Naive B cell (primary cell): ENCODE measurements at regions not wholly inside any gene's neighbourhood (a gene's known extent, or its start where the extent isn't known, plus 50 kb on each side); places are given as distances from the start of the nearest gene placed in this dataset.

ENCODE experiments used
- ATAC-seq, 2 donors: fragments of 150-1000 bp; cut with Tn5 transposase; 2 replicates each; pipeline ENCODE4 v1.10.0; 2021; ENCODE audit warnings: low read depth in 2 of 2, mild to moderate bottlenecking in 2 of 2, moderate library complexity in 2 of 2
- DNase-seq: peaks from one replicate; pipeline ENCODE4 v3.0.0; 2022
- H3K27ac Mint-ChIP-seq, 6 donors: one replicate each; pipeline ENCODE4 v1.8.0; 2020 to 2022; ENCODE audit warnings: mild to moderate bottlenecking in 6 of 6, mixed read lengths in 6 of 6, moderate library complexity in 5 of 6, inconsistent platforms in 2 of 6
- H3K27me3 Mint-ChIP-seq, 3 donors: one replicate each; pipeline ENCODE4 v1.8.0; 2021 to 2022; ENCODE audit warnings: mixed read lengths in 3 of 3, mild to moderate bottlenecking in 1 of 3
- H3K36me3 Mint-ChIP-seq, 2 donors: one replicate each; pipeline ENCODE4 v1.8.0; 2020 to 2022; ENCODE audit warnings: mixed read lengths in 2 of 2, inconsistent platforms in 1 of 2, mild to moderate bottlenecking in 1 of 2
- H3K4me1 Mint-ChIP-seq, 3 donors: one replicate each; pipeline ENCODE4 v1.8.0; 2020 to 2022; ENCODE audit warnings: mixed read lengths in 3 of 3, inconsistent platforms in 1 of 3, mild to moderate bottlenecking in 1 of 3, moderate library complexity in 1 of 3
- H3K4me3 Mint-ChIP-seq, 8 donors: one replicate each; pipeline ENCODE4 v1.8.0; 2020 to 2022; ENCODE audit warnings: mild to moderate bottlenecking in 8 of 8, mixed read lengths in 8 of 8, moderate library complexity in 8 of 8, inconsistent platforms in 2 of 8
- H3K9me3 Mint-ChIP-seq, 7 donors: one replicate each; pipeline ENCODE4 v1.8.0; 2020 to 2022; ENCODE audit warnings: mixed read lengths in 7 of 7, mild to moderate bottlenecking in 5 of 7, inconsistent platforms in 2 of 7, moderate library complexity in 1 of 7

DNA sequence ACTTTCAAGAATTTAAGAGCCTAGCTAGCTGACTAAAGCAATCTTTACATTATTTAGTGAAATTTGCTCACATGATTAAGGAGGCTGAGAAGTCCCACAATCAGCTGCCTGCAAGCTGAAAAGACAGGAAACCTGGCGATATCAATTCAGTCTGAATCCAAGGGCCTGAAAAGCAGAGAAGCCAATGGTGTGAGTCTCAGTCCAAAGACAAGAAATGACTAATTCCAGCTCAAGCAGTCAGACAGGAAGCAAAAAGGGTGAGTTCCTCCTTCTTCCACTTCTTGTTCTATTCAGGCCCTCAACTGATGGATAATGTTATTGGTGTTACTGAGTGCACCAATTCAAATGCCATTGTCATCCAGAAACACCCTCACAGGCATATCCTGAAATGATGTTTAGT is 1231.6 kb upstream of the CELF2 start:
- no peaks in the 10 kb centered on the region for H3K4me1 Mint-ChIP-seq
- no peak overlapping the region for H3K27ac Mint-ChIP-seq
- H3K9me3 Mint-ChIP-seq = peaks cover 2 to 12% (median 4%) of the 10 kb centered on the region in 7 donors
- H3K36me3 Mint-ChIP-seq = no peaks in the 10 kb centered on the region
- no peak overlapping the region for H3K4me3 Mint-ChIP-seq
- no peaks in the 10 kb centered on the region for H3K27me3 Mint-ChIP-seq
- ATAC-seq (no peak), DNase-seq (no peak)

DNA sequence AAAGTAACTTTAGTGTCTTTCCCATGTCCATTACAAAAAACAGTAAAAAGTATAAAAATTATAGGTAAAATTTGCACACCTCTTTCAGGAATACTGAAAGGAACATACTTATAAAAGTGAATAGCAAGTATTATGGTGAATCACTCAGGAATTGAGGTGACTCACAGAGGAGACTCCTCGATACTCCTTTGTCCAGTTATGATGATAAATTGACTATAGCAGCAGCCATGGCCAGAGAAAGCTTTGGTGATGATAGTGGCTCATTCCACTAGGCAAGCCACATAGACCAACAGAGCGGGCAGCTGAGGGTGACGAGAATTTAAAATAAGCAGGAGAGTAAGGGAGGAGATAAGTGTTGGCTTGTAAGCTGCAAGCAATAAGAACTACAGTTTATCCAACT is 1231.1 kb upstream of the CELF2 start:
- peaks cover 2 to 12% (median 4%) of the 10 kb centered on the region in 7 donors for H3K9me3 Mint-ChIP-seq
- DNase-seq (no peak), ATAC-seq (no peak)
- H3K4me1 Mint-ChIP-seq = no peaks in the 10 kb centered on the region
- H3K27me3 Mint-ChIP-seq = no peaks in the 10 kb centered on the region
- H3K36me3 Mint-ChIP-seq = no peaks in the 10 kb centered on the region
- no peak overlapping the region for H3K27ac Mint-ChIP-seq
- H3K4me3 Mint-ChIP-seq = no peak overlapping the region

DNA sequence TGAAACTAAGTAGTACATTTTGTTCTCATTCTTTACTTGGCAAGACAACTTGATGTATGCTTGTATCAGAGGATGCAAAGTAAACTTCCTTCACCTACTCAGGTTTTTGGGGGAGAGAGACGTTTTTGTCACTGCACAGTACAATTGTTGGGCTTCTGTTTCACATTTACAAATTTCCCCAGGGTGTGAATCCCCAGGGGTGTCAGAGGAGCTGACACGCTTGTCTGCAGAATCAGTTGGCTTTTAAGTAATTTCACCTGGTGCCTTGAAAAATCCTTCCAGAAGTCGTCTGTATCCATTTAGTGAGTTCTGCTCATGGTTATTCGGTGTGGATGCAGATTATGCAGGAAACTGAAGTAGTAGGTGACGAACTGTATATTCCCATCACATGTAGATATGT is 1227.7 kb upstream of the CELF2 start:
- H3K4me3 Mint-ChIP-seq = no peak overlapping the region
- DNase-seq (no peak), ATAC-seq (no peak)
- no peak overlapping the region for H3K27ac Mint-ChIP-seq
- H3K27me3 Mint-ChIP-seq = no peaks in the 10 kb centered on the region
- H3K4me1 Mint-ChIP-seq = no peaks in the 10 kb centered on the region
- H3K36me3 Mint-ChIP-seq = no peaks in the 10 kb centered on the region
- no peaks in the 10 kb centered on the region for H3K9me3 Mint-ChIP-seq

DNA sequence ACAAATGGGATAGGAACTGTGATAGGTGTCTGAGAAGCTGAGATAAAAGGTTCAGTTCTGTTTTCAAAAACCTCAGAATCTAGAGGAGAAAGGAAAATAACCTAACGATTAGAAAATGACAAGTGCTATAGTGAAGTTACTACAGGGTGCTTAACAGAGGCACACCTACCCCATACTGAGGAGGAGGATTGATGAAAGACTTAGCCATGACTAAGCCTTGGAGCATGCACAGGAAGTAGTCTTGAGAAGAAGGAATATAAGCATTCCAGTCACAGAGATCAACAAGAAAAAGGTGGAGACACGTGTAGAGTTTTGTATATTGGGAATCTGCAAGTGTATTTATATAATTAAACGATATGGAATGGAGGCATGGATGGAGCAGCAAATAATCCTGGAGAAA is 1225.5 kb upstream of the CELF2 start:
- DNase-seq (no peak), ATAC-seq (no peak)
- Mint-ChIP-seq H3K9me3 (no peaks in the 10 kb centered on the region), H3K27ac (no peak overlapping the region), H3K27me3 (no peaks in the 10 kb centered on the region), H3K36me3 (no peaks in the 10 kb centered on the region), H3K4me1 (no peaks in the 10 kb centered on the region), H3K4me3 (no peak overlapping the region)

- Mint-ChIP-seq H3K4me3 (no peak overlapping the region), H3K9me3 (no peaks in the 10 kb centered on the region), H3K36me3 (no peaks in the 10 kb centered on the region), H3K27me3 (no peaks in the 10 kb centered on the region), H3K4me1 (peaks cover 8 to 16% (median 9%) of the 10 kb centered on the region in 3 donors), H3K27ac (no peak overlapping the region)
- DNase-seq (no peak), ATAC-seq (no peak)
Observed at GRCh38 chr10:9796564-9796963, 1221.1 kb upstream of the CELF2 start.

- H3K36me3 Mint-ChIP-seq = no peaks in the 10 kb centered on the region
- H3K9me3 Mint-ChIP-seq = no peaks in the 10 kb centered on the region
- DNase-seq = no peak
- H3K27ac Mint-ChIP-seq = no peak overlapping the region
- ATAC-seq = peak in 1 of 2 donors; percentile 37
- no peak overlapping the region for H3K4me3 Mint-ChIP-seq
- H3K4me1 Mint-ChIP-seq = peaks cover 8 to 16% (median 9%) of the 10 kb centered on the region in 3 donors
- H3K27me3 Mint-ChIP-seq = peaks cover 0 to 6% (median 0%) of the 10 kb centered on the region in 3 donors
Observed at GRCh38 chr10:9800011-9800410, 1217.7 kb upstream of the CELF2 start.

DNA sequence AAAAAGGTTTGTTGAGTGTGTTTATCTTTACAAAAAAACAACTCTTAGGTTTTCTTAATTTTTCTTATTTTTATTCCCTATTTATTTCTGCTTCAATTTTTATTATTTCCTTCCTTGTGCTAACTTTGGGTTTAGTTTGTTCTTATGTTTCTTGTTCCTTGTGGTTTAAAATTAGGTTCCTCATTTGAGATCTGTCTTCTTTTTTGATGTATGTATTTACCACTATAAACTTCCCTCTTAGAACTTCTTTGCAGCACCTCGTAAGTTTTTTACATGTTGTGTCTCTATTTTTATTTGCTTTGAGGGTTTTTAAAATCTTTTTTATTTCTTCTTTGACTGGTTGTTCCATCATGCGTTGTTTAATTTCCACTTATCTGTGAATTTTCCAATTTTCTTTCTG is 1217.1 kb upstream of the CELF2 start:
- no peak overlapping the region for H3K27ac Mint-ChIP-seq
- H3K27me3 Mint-ChIP-seq = peaks cover 0 to 6% (median 0%) of the 10 kb centered on the region in 3 donors
- DNase-seq (no peak), ATAC-seq (no peak)
- H3K36me3 Mint-ChIP-seq = no peaks in the 10 kb centered on the region
- H3K4me3 Mint-ChIP-seq = peak overlapping the region in 1 of 8 donors; percentile 14
- H3K9me3 Mint-ChIP-seq = no peaks in the 10 kb centered on the region
- peaks cover 8 to 16% (median 9%) of the 10 kb centered on the region in 3 donors for H3K4me1 Mint-ChIP-seq

GRCh38 chr10:9807846-9808245 is 1209.8 kb upstream of the CELF2 start:
- ATAC-seq = no peak
- DNase-seq = no peak
- Mint-ChIP-seq H3K27me3 (peaks cover 0 to 4% (median 0%) of the 10 kb centered on the region in 3 donors), H3K9me3 (peaks cover 0 to 2% (median 0%) of the 10 kb centered on the region in 7 donors), H3K27ac (no peak overlapping the region), H3K4me3 (no peak overlapping the region), H3K4me1 (no peaks in the 10 kb centered on the region), H3K36me3 (no peaks in the 10 kb centered on the region)

GRCh38 chr10:9811601-9812000 is 1206.1 kb upstream of the CELF2 start:
- no peaks in the 10 kb centered on the region for H3K4me1 Mint-ChIP-seq
- no peak overlapping the region for H3K27ac Mint-ChIP-seq

GRCh38 chr10:9814285-9814864 is 1203.3 kb upstream of the CELF2 start:
- H3K4me3 Mint-ChIP-seq = no peak overlapping the region
- peaks cover 0 to 14% (median 0%) of the 10 kb centered on the region in 7 donors for H3K9me3 Mint-ChIP-seq
- H3K4me1 Mint-ChIP-seq = no peaks in the 10 kb centered on the region
- DNase-seq (no peak), ATAC-seq (no peak)
- no peaks in the 10 kb centered on the region for H3K36me3 Mint-ChIP-seq
- no peak overlapping the region for H3K27ac Mint-ChIP-seq
- peaks cover 0 to 13% (median 0%) of the 10 kb centered on the region in 3 donors for H3K27me3 Mint-ChIP-seq

More at GRCh38 chr10:9811601-9812000, 1206.1 kb upstream of the CELF2 start:
- Mint-ChIP-seq H3K27me3 (no peaks in the 10 kb centered on the region), H3K4me3 (no peak overlapping the region), H3K9me3 (peaks cover 0 to 3% (median 0%) of the 10 kb centered on the region in 7 donors), H3K36me3 (no peaks in the 10 kb centered on the region)
- ATAC-seq = no peak
- DNase-seq = no peak

- peaks cover 0 to 19% (median 0%) of the 10 kb centered on the region in 3 donors for H3K27me3 Mint-ChIP-seq
- ATAC-seq (no peak), DNase-seq (no peak)
- no peaks in the 10 kb centered on the region for H3K36me3 Mint-ChIP-seq
- H3K9me3 Mint-ChIP-seq = peaks cover 0 to 14% (median 4%) of the 10 kb centered on the region in 7 donors
- H3K4me1 Mint-ChIP-seq = peaks cover 0 to 2% (median 0%) of the 10 kb centered on the region in 3 donors
- no peak overlapping the region for H3K4me3 Mint-ChIP-seq
- H3K27ac Mint-ChIP-seq = no peak overlapping the region
Observed at GRCh38 chr10:9819756-9820494, 1197.7 kb upstream of the CELF2 start.

GRCh38 chr10:9823268-9823930 is 1194.3 kb upstream of the CELF2 start:
- no peak for ATAC-seq
- Mint-ChIP-seq H3K36me3 (no peaks in the 10 kb centered on the region), H3K4me1 (peaks cover 0 to 2% (median 0%) of the 10 kb centered on the region in 3 donors), H3K27me3 (peaks cover 0 to 6% (median 4%) of the 10 kb centered on the region in 3 donors), H3K9me3 (peaks cover 0 to 8% (median 2%) of the 10 kb centered on the region in 7 donors), H3K27ac (no peak overlapping the region), H3K4me3 (no peak overlapping the region)
- no peak for DNase-seq

DNA sequence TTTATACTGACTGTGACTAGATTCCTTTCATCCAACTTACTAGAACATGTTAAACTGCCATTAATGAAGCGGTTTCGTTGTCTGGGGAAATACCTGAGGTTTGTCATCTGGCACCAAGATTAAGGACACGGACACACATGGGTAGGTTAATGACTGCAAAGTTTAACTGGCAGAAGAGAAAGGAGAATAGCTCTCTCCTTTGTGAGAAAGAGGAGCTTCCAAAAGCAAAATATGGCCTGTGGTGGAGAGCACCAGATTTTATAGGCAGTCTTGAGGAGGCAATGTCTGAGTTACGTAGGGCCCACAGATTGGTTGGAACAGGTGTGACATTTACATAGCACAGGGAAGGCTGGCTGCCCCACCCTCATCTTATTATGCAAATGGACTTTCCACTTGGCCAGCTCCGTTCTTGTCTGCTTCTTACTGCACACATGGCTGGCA is 1193.0 kb upstream of the CELF2 start:
- Mint-ChIP-seq H3K9me3 (peaks cover 0 to 7% (median 2%) of the 10 kb centered on the region in 7 donors), H3K27ac (no peak overlapping the region), H3K27me3 (peaks cover 0 to 5% (median 4%) of the 10 kb centered on the region in 3 donors), H3K36me3 (no peaks in the 10 kb centered on the region), H3K4me3 (no peak overlapping the region), H3K4me1 (peaks cover 0 to 2% (median 0%) of the 10 kb centered on the region in 3 donors)
- ATAC-seq = no peak
- DNase-seq = no peak
